ELR (cell line): ENCODE measurements at regions not wholly inside any gene's neighbourhood (a gene's known extent, or its start where the extent isn't known, plus 50 kb on each side); places are given as distances from the start of the nearest gene placed in this dataset.

Source experiments
- DNase-seq: peaks from one replicate; pipeline ENCODE4 v3.0.0-alpha.2; 2015; ENCODE audit warnings: low read depth

DNA sequence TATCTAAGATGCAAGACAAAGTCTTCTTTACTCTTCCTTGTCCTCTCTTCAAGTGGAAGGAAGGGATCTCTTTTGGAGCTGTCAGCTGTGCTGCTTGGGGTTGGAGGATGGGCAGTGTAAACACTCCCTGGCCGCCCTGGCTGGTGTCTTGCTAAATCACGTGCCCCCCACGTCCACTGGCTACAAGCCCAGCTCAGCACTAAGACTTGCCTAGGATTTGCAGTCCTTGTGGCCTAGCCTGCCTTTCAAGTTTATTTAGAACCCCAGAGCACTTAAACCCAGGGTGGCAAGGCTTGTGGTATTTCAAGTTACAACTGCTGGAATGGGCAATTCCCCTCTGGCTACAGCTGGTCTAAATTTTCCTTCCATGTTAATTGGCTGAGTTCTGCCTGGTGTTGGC is 272.4 kb upstream of the MYO3A start:
- DNase-seq: no peak

GRCh38 chr10:25666276-25666675 is 267.8 kb upstream of the MYO3A start:
- DNase-seq: no peak

GRCh38 chr10:25675204-25675603 is 258.8 kb upstream of the MYO3A start:
- DNase-seq: no peak

GRCh38 chr10:25675615-25676014 is 258.4 kb upstream of the MYO3A start:
- DNase-seq: no peak

- no peak for DNase-seq
These were observed 255.8 kb upstream of the MYO3A start for GRCh38 chr10:25678220-25678619.

GRCh38 chr10:25678666-25679065 is 255.4 kb upstream of the MYO3A start:
- no peak for DNase-seq

GRCh38 chr10:25682203-25682851 is 251.7 kb upstream of the MYO3A start:
- DNase-seq: peak; percentile 2

GRCh38 chr10:25683344-25683743 is 250.7 kb upstream of the MYO3A start:
- DNase-seq: no peak

- no peak for DNase-seq
These were observed 246.5 kb upstream of the MYO3A start for GRCh38 chr10:25687521-25687920.

DNA sequence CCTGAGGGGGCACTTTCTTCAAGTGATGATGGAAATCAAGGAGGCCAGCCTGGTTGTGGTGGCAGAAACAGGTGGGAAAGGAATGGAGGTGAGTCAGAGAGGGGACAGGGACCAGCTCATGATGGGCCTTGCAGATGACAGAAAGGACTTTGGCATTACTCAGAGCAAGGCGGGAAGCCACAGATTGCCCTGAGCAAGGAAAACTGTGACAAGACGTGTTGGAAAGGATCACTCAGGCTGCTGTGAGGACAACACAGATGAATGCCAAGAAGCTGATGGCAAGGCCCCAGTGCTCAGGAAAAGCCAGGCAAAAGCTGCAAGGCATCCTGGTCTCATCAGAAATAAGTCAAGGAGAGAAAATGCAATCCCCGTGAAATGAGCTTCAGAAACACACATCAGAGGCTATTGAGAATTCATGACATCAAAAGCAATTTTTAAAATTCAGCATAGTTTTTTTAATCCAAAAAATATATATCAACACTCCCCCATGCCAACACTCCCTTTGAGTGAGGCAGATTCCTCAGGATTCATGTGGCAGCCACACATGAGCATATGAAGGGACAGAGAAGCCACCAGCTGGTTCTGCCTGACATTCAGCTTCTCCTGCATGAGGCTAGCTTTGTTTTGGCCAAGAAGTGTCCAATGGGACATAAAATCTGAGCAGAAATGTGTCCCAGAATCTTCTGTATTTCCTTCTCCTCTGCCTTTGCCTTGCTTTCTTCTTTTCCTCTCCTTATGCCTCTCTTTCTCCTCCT is 244.5 kb upstream of the MYO3A start:
- DNase-seq: no peak

- no peak for DNase-seq
These were observed 241.3 kb upstream of the MYO3A start for GRCh38 chr10:25692761-25693160.

- no peak for DNase-seq
These were observed 239.7 kb upstream of the MYO3A start for GRCh38 chr10:25694206-25694933.

DNA sequence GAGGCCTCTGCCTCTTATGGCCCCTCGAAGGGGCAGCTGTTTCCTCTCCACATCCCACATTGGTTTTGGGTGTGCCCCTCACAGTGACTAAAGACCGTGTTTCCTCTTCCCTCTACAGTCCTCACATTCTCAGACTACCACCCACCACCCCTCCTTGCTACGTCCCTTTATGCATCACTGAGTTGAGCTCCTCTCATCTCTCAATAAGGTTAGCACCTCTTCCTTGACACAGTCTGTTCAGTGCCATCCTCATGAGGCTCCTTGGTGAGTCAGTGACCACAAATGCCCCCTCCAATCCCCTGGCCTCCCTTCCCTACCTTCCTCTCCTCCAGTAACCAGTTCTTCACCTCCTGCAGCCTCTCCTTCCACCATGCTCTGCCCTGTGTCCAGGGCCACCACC is 239.1 kb upstream of the MYO3A start:
- DNase-seq: no peak

GRCh38 chr10:25695586-25695985 is 238.4 kb upstream of the MYO3A start:
- no peak for DNase-seq

GRCh38 chr10:25696013-25696708 is 237.9 kb upstream of the MYO3A start:
- DNase-seq: no peak

DNA sequence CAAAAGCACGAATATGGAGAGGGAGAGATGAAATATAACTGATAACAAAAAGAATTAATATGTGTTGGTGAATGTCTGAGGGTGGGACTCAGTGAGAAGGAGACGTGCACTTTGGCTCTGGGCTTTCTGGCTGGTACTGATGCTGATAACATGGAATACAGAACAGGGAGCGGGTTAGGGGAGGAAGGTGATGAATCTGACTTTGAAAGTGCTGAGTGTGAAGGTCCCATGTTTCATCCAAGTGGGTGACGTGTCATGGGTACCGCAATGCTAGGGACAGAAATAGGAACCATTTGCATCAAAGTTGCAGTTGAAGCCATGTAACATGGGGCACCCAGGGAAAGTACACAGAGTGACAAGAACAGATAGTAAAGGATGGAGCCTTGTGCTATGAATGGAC is 236.6 kb upstream of the MYO3A start:
- DNase-seq: no peak

- no peak for DNase-seq
These were observed 235.4 kb upstream of the MYO3A start for GRCh38 chr10:25698638-25699037.

DNA sequence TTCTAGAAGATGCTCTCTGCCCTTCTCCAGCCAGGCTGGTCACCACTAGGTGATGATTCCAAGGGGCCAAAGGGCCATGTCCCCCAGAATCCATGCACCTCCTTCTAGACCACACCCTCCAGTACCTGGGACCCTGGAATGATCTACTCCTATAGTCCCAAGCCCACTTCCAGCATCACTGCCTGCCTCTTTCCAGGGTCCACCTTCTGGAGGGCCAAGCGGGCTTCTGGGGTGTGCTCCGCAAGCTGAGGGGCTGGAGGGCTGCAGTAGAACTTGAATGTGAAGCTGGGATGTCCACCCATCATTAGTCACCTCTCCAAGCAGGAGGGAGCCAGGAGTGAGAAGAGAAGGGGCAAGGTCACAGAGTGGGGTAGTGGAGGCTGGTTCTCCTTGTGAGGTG is 234.4 kb upstream of the MYO3A start:
- DNase-seq: no peak

GRCh38 chr10:25701652-25702051 is 232.4 kb upstream of the MYO3A start:
- DNase-seq: no peak

- no peak for DNase-seq
These were observed 229.4 kb upstream of the MYO3A start for GRCh38 chr10:25704622-25705021.

DNA sequence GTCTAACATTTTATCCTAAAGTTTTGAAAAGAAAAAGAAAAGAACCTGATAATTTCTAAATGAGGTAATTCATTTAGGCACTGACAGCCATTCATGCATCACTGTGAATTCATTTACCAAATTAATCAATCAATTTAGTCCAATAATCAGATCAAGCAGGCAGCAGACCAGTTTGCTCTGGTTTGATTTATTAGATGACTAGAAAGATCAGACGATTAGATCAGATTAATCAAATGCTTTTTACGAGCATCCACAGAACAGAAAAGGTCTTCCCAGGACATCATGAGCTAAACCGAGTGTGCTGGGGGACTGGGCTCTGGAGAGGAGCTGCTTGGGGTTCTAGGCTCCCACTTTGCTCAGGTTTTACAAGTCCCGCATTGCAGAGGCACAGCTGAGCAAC is 226.5 kb upstream of the MYO3A start:
- no peak for DNase-seq

DNA sequence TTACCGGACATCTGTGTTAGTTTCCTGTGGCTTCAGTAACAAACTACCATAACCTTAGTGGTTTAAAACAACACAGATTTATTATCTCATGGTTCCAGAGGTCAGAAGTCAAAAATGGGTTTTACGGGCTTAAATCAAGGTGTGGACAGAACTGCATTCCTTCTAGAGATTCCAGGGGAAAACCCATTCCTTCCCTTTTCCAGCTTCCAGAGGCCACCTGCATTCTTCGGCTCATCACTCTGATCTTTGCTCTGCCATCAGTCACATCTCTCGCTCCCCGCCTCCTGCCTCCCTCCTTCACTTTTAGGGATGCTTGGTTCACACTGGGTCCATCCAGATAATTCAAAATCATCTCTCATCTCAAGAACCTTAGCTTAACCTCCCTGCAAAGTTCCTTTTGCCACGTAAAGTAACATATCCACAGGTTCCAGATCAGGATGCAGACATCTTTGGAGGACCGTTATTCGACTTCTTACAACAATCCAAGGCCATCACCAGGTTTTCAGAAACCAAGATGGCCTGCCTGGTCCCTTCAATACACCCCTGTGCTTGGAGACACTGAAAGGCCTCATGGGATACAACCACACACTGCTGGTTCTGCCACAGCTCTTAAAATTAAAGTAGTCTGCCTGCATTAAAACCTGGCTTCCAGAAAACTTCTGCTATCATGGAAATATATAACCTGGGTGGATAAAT is 225.9 kb upstream of the MYO3A start:
- no peak for DNase-seq
